LNCaP clone FGC (cell line): ENCODE measurements at regions not wholly inside any gene's neighbourhood (a gene's known extent, or its start where the extent isn't known, plus 50 kb on each side); places are given as distances from the start of the nearest gene placed in this dataset.
"Not testable (repeated sequence)": the region's sequence is repeated elsewhere in the genome, so short reads cannot be mapped to it uniquely, and the experiment has no call there.

ENCODE experiments used
- DNase-seq: peaks from one replicate; pipeline ENCODE4 v3.0.0-alpha.2; 2011; ENCODE audit warnings: low read depth
- H3K4me3 ChIP-seq: 2 replicates; pipeline ENCODE4 v1.5.1; 2011; ENCODE audit warnings: mild to moderate bottlenecking, low read depth, low read length, control low read depth
- CTCF ChIP-seq: IDR thresholded peaks from 2 replicates; pipeline ENCODE4 v1.5.1; 2012; ENCODE audit warnings: mild to moderate bottlenecking; ENCODE audit not compliant: control insufficient read depth, insufficient read depth; ENCODE audit errors: extremely low read depth

- no peak for DNase-seq
- TF ChIP-seq CTCF: no peak
- no peak overlapping the region for H3K4me3 ChIP-seq
Observed at GRCh38 chr7:123270570-123270969, 70.8 kb upstream of the SLC13A1 start.

GRCh38 chr7:123265853-123266252, 66.1 kb upstream of the SLC13A1 start:
- no peak for TF ChIP-seq CTCF
- no peak overlapping the region for H3K4me3 ChIP-seq
- DNase-seq: no peak

- not testable (repeated sequence) for H3K4me3 ChIP-seq
Observed at GRCh38 chr7:123264820-123265219, 65.1 kb upstream of the SLC13A1 start.

GRCh38 chr7:123260428-123260960, 60.7 kb upstream of the SLC13A1 start:
- no peak for TF ChIP-seq CTCF
- H3K4me3 ChIP-seq: no peak overlapping the region
- no peak for DNase-seq

More at GRCh38 chr7:123264820-123265219, 65.1 kb upstream of the SLC13A1 start:
- not testable (repeated sequence) for DNase-seq

GRCh38 chr7:123259759-123260158, 60.0 kb upstream of the SLC13A1 start:
- H3K4me3 ChIP-seq: no peak overlapping the region
- no peak for DNase-seq
- TF ChIP-seq CTCF: no peak
